Activated CD4-positive, alpha-beta T cell treated with anti-CD3 and anti-CD28 coated beads, Interleukin-2, amount 50 U/mL, for 1 hour (primary cell): ENCODE measurements at regions not wholly inside any gene's neighbourhood (a gene's known extent, or its start where the extent isn't known, plus 50 kb on each side); places are given as distances from the start of the nearest gene placed in this dataset.
"Not testable (repeated sequence)": the region's sequence is repeated elsewhere in the genome, so short reads cannot be mapped to it uniquely, and the experiment has no call there.

Source experiments
- DNase-seq: peaks from one replicate; pipeline ENCODE4 v3.0.0-alpha.2; 2020

GRCh38 chr16:60949800-60950199, 1086.4 kb downstream of the CDH8 start:
- no peak for DNase-seq

GRCh38 chr16:60945225-60945624, 1091.0 kb downstream of the CDH8 start:
- DNase-seq = no peak

- DNase-seq = not testable (repeated sequence)
Measured at GRCh38 chr16:60936189-60936588, 1100.0 kb downstream of the CDH8 start.

- no peak for DNase-seq
Measured at GRCh38 chr16:60932600-60932999, 1103.6 kb downstream of the CDH8 start.

- no peak for DNase-seq
Measured at GRCh38 chr16:60930291-60930690, 1105.9 kb downstream of the CDH8 start.

- no peak for DNase-seq
Measured at GRCh38 chr16:60922920-60923319, 1113.3 kb downstream of the CDH8 start.

GRCh38 chr16:60914334-60914733, 1121.9 kb downstream of the CDH8 start:
- no peak for DNase-seq

- DNase-seq = no peak
Measured at GRCh38 chr16:60907645-60908044, 1128.6 kb downstream of the CDH8 start.

GRCh38 chr16:60905811-60906210, 1130.4 kb downstream of the CDH8 start:
- no peak for DNase-seq

- DNase-seq = no peak
Measured at GRCh38 chr16:60902114-60902513, 1134.1 kb downstream of the CDH8 start.

- DNase-seq = no peak
Measured at GRCh38 chr16:60882816-60883215, 1153.4 kb downstream of the CDH8 start.

GRCh38 chr16:60852635-60853034, 1183.6 kb downstream of the CDH8 start:
- DNase-seq = no peak

GRCh38 chr16:60821661-60822060, 1214.6 kb downstream of the CDH8 start:
- no peak for DNase-seq

GRCh38 chr16:60820361-60820760, 1215.9 kb downstream of the CDH8 start:
- DNase-seq = no peak

- no peak for DNase-seq
Measured at GRCh38 chr16:60818465-60818864, 1217.8 kb downstream of the CDH8 start.

- no peak for DNase-seq
Measured at GRCh38 chr16:60816461-60816860, 1219.8 kb downstream of the CDH8 start.

- no peak for DNase-seq
Measured at GRCh38 chr16:60815865-60816264, 1220.4 kb downstream of the CDH8 start.

GRCh38 chr16:60815033-60815432, 1221.2 kb downstream of the CDH8 start:
- DNase-seq = no peak

GRCh38 chr16:60811657-60812056, 1224.6 kb downstream of the CDH8 start:
- no peak for DNase-seq

GRCh38 chr16:60811051-60811608, 1225.1 kb downstream of the CDH8 start:
- no peak for DNase-seq

GRCh38 chr16:60810250-60810649, 1226.0 kb downstream of the CDH8 start:
- no peak for DNase-seq

GRCh38 chr16:60792437-60792836, 1243.8 kb downstream of the CDH8 start:
- no peak for DNase-seq

- DNase-seq = no peak
Measured at GRCh38 chr16:60788631-60789030, 1247.6 kb downstream of the CDH8 start.

GRCh38 chr16:60776281-60776680, 1260.0 kb downstream of the CDH8 start:
- no peak for DNase-seq

GRCh38 chr16:60771138-60771537, 1265.1 kb downstream of the CDH8 start:
- DNase-seq = no peak

- DNase-seq = not testable (repeated sequence)
Measured at GRCh38 chr16:60770384-60770783, 1265.9 kb downstream of the CDH8 start.
